ENCODE measurements at regions not wholly inside any gene's neighbourhood (a gene's known extent, or its start where the extent isn't known, plus 50 kb on each side); places are given as distances from the start of the nearest gene placed in this dataset.
"Not testable (repeated sequence)": the region's sequence is repeated elsewhere in the genome, so short reads cannot be mapped to it uniquely, and the experiment has no call there.

DNA sequence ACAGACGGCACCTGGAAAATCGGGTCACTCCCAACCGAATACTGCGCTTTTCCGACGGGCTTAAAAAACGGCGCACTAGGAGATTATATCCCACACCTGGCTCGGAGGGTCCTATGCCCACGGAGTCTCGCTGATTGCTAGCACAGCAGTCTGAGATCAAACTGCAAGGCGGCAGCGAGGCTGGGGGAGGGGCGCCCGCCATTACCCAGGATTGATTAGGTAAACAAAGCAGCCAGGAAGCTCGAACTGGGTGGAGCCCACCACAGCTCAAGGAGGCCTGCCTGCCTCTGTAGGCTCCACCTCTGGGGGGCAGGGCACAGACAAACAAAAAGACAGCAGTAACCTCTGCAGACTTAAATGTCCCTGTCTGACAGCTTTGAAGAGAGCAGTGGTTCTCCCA lies 64.5 kb downstream of the SLC30A10 start:
- TF ChIP-seq, protein P1, sequence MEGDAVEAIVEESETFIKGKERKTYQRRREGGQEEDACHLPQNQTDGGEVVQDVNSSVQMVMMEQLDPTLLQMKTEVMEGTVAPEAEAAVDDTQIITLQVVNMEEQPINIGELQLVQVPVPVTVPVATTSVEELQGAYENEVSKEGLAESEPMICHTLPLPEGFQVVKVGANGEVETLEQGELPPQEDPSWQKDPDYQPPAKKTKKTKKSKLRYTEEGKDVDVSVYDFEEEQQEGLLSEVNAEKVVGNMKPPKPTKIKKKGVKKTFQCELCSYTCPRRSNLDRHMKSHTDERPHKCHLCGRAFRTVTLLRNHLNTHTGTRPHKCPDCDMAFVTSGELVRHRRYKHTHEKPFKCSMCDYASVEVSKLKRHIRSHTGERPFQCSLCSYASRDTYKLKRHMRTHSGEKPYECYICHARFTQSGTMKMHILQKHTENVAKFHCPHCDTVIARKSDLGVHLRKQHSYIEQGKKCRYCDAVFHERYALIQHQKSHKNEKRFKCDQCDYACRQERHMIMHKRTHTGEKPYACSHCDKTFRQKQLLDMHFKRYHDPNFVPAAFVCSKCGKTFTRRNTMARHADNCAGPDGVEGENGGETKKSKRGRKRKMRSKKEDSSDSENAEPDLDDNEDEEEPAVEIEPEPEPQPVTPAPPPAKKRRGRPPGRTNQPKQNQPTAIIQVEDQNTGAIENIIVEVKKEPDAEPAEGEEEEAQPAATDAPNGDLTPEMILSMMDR (IDR thresholded peaks at IDR 0.05), result not testable (repeated sequence)
- TF ChIP-seq POLR2A (IDR thresholded peaks at IDR 0.05), result not testable (repeated sequence)

Data from lower leg skin (tissue), 3 donors.